IMR-90 (cell line): ENCODE measurements at regions not wholly inside any gene's neighbourhood (a gene's known extent, or its start where the extent isn't known, plus 50 kb on each side); places are given as distances from the start of the nearest gene placed in this dataset.

Source experiments
- ATAC-seq: fragments of 200-7000 bp; cut with Tn5 transposase; 2 replicates; pipeline ENCODE4 v1.9.1; 2020; ENCODE audit warnings: low read depth, mild to moderate bottlenecking, moderate library complexity
- BruUV-seq: library from RNA; stranded (reverse); fragments of 400-500 nt; replicated peaks from 2 replicates; lab custom pipeline; 2021; lab: Mats Ljungman, UMichigan
- CTCF ChIA-PET: fragments of 300-600 bp; formaldehyde crosslinking; extraction: SDS; loops from one replicate; lab custom pipeline; 2021; ENCODE audit warnings: antibody characterized with exemption; lab: Yijun Ruan, JAX
- POLR2A ChIA-PET: fragments of 300-600 bp; sonication (Branson Sonifier 250); formaldehyde crosslinking; loops from one replicate; lab custom pipeline; 2022; ENCODE audit warnings: antibody characterized with exemption; ENCODE audit not compliant: unreplicated experiment; lab: Charles Lee
- DNase-seq: peaks from one replicate; pipeline ENCODE4 v3.0.0; 2013
- H2AFZ ChIP-seq: replicated peaks from 2 replicates; pipeline ENCODE3; 2013; ENCODE audit warnings: low read length, mild to moderate bottlenecking; ENCODE audit not compliant: poor library complexity
- H2AK5ac ChIP-seq: 2 replicates; pipeline ENCODE4 v1.6.1; 2013; ENCODE audit warnings: low read depth, low read length, inconsistent platforms
- H2AK9ac ChIP-seq: replicated peaks from 2 replicates; pipeline ENCODE3; 2013; ENCODE audit warnings: mild to moderate bottlenecking, low read depth, low read length, moderate library complexity; ENCODE audit not compliant: poor library complexity
- H2BK120ac ChIP-seq: 2 replicates; pipeline ENCODE4 v1.6.1; 2013; ENCODE audit warnings: low read depth, low read length, inconsistent platforms
- H2BK15ac ChIP-seq: 3 replicates; pipeline ENCODE4 v1.6.1; 2013; ENCODE audit warnings: low read depth, low read length, inconsistent platforms
- H2BK20ac ChIP-seq: 2 replicates; pipeline ENCODE4 v1.6.1; 2013; ENCODE audit warnings: low read depth, mild to moderate bottlenecking, inconsistent platforms, low read length, moderate library complexity
- H2BK5ac ChIP-seq: 2 replicates; pipeline ENCODE4 v1.6.1; 2013; ENCODE audit warnings: mild to moderate bottlenecking, low read depth, low read length, inconsistent platforms; ENCODE audit not compliant: poor library complexity, severe bottlenecking
- H3K14ac ChIP-seq: replicated peaks from 2 replicates; pipeline ENCODE4 v1.6.1; 2013; ENCODE audit warnings: low read depth, low read length, inconsistent platforms
- H3K18ac ChIP-seq: 2 replicates; pipeline ENCODE4 v1.6.1; 2013; ENCODE audit warnings: low read depth, low read length, control low read depth
- H3K23ac ChIP-seq: 2 replicates; pipeline ENCODE4 v1.6.1; 2013; ENCODE audit warnings: low read depth, low read length, inconsistent platforms
- H3K27ac ChIP-seq: 2 replicates; pipeline ENCODE4 v1.5.1; 2013; ENCODE audit warnings: mild to moderate bottlenecking, control low read depth, low read length; ENCODE audit not compliant: insufficient read depth
- H3K27me3 ChIP-seq: 2 replicates; pipeline ENCODE4 v1.6.1; 2013; ENCODE audit warnings: low read length; ENCODE audit not compliant: control insufficient read depth, insufficient read depth
- H3K36me3 ChIP-seq: 2 replicates; pipeline ENCODE4 v1.6.1; 2013; ENCODE audit warnings: low read length, mixed read lengths; ENCODE audit not compliant: control insufficient read depth, insufficient read depth
- H3K4ac ChIP-seq: 2 replicates; pipeline ENCODE4 v1.6.1; 2013; ENCODE audit warnings: low read depth, low read length, inconsistent platforms
- H3K4me1 ChIP-seq: 2 replicates; pipeline ENCODE4 v1.6.1; 2013; ENCODE audit warnings: low read length, mixed read lengths; ENCODE audit not compliant: control insufficient read depth, insufficient read depth
- H3K4me2 ChIP-seq: 2 replicates; pipeline ENCODE4 v1.6.1; 2013; ENCODE audit warnings: low read depth, mild to moderate bottlenecking, control low read depth, low read length, moderate library complexity
- H3K4me3 ChIP-seq: 2 replicates; pipeline ENCODE4 v1.5.1; 2013; ENCODE audit warnings: low read depth, mild to moderate bottlenecking, control low read depth, low read length, moderate library complexity; ENCODE audit not compliant: insufficient read depth
- H3K56ac ChIP-seq: 2 replicates; pipeline ENCODE4 v1.6.1; 2013; ENCODE audit warnings: low read length, inconsistent platforms; ENCODE audit not compliant: insufficient read depth; ENCODE audit errors: extremely low read depth
- H3K79me1 ChIP-seq, 2 experiments: 2 replicates each; pipeline ENCODE4 v1.6.1; 2013; ENCODE audit warnings: low read length in 2 of 2, inconsistent platforms in 1 of 2, low read depth in 1 of 2
- H3K9ac ChIP-seq: 2 replicates; pipeline ENCODE4 v1.6.1; 2013; ENCODE audit warnings: low read depth, low read length, control low read depth
- H3K9me1 ChIP-seq: 2 replicates; pipeline ENCODE4 v1.6.1; 2013; ENCODE audit warnings: low read length, inconsistent platforms; ENCODE audit not compliant: insufficient read depth
- H3K9me3 ChIP-seq: 2 replicates; pipeline ENCODE4 v1.6.1; 2013; ENCODE audit warnings: low read length; ENCODE audit not compliant: control insufficient read depth, insufficient read depth
- H4K20me1 ChIP-seq: 2 replicates; pipeline ENCODE4 v1.6.1; 2013; ENCODE audit warnings: low read length, inconsistent platforms; ENCODE audit not compliant: insufficient read depth
- H4K5ac ChIP-seq: 2 replicates; pipeline ENCODE4 v1.6.1; 2013; ENCODE audit warnings: mild to moderate bottlenecking, low read depth, low read length, control low read depth
- H4K8ac ChIP-seq, 2 experiments: 2 replicates each; pipeline ENCODE4 v1.6.1; 2013; ENCODE audit warnings: low read depth in 2 of 2, low read length in 2 of 2, control low read depth in 1 of 2, inconsistent platforms in 1 of 2
- H4K91ac ChIP-seq: 2 replicates; pipeline ENCODE4 v1.6.1; 2013; ENCODE audit warnings: low read depth, low read length, inconsistent platforms; ENCODE audit not compliant: insufficient read depth
- BHLHE40 ChIP-seq: fragments of 150-350 bp; IDR thresholded peaks from 2 replicates; pipeline ENCODE4 v1.6.1; 2016; ENCODE audit warnings: mild to moderate bottlenecking, low read depth, low read length
- CHD1 ChIP-seq: IDR thresholded peaks from 2 replicates; pipeline ENCODE4 v1.6.1; 2012; ENCODE audit warnings: low read depth, low read length, improper control_type of control experiment
- NFE2L2 ChIP-seq: fragments of 150-350 bp; IDR thresholded peaks from 2 replicates; pipeline ENCODE4 v1.6.1; 2016; ENCODE audit warnings: low read depth, mild to moderate bottlenecking, low read length
- RCOR1 ChIP-seq: IDR thresholded peaks from 2 replicates; pipeline ENCODE4 v1.6.1; 2012; ENCODE audit warnings: mild to moderate bottlenecking, low read length, improper control_type of control experiment; ENCODE audit not compliant: insufficient replicate concordance
- WGBS, 2 experiments: methylation state at CpG; one replicate each; pipeline versions ENCODE4 v1.1.5 to v1.1.7; 2013; ENCODE audit warnings: missing lambda C conversion rate in 2 of 2; ENCODE audit not compliant: insufficient read length in 1 of 2; ENCODE audit errors: extremely low coverage in 2 of 2; 5-methylcytosine and 5-hydroxymethylcytosine counted together
- dilution Hi-C: fragments of 300-500 bp; cut with HindIII; formaldehyde crosslinking; loops from one replicate; pipeline ENCODE4 v1.14.3; 2018; ENCODE audit warnings: low sequenced_read_pairs; ENCODE audit not compliant: unreplicated experiment
- in situ Hi-C: fragments of 300-500 bp; cut with MboI; formaldehyde crosslinking; loops from 3 replicates; pipeline ENCODE4 v1.14.3; 2019; ENCODE audit warnings: low sequenced_read_pairs, inconsistent platforms, mixed read lengths
- intact Hi-C: fragments of 100-400 bp; cut with micrococcal nuclease; formaldehyde crosslinking; loops from 2 replicates; pipeline ENCODE4 v1.10.0; 2022

DNA sequence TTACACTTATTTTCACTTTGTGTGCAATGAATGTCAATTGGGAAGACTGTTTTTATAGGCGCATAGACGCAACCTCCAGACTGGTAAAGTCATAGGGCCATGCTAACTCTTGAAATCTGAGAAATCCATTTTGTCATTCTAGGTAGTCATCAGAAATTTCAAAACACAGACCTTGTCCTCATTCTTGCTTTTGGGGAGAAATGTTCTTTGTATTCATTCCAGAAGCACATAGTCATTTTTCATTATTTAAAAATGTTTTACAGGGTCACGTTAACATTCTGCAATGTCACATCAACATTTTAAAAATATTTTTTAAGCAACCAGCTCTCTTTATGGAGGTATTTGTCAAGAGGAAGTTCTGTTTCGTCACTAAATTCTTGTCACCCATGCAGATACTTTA lies 898.4 kb downstream of the PDCD6IP start:
- Histone ChIP-seq H3K27ac (no peak overlapping the region), H2BK120ac (no peak overlapping the region), H3K23ac (no peak overlapping the region), H3K14ac (no peak overlapping the region), H4K5ac (no peak overlapping the region), H2BK20ac (no peak overlapping the region), H3K4me1 (no peaks in the 10 kb centered on the region), H3K18ac (no peak overlapping the region), H2AFZ (no peak overlapping the region), H2BK5ac (no peak overlapping the region), H2BK15ac (no peak overlapping the region), H3K79me1 (no peaks in the 10 kb centered on the region), H3K36me3 (no peaks in the 10 kb centered on the region), H3K56ac (no peak overlapping the region), H4K20me1 (no peaks in the 10 kb centered on the region), H4K8ac (no peak overlapping the region), H2AK9ac (no peak overlapping the region), H3K9me3 (peaks cover 3% of the 10 kb centered on the region; the same call in 1 of the 2 replicates), H3K4me2 (no peak overlapping the region), H3K27me3 (no peaks in the 10 kb centered on the region), H3K4ac (no peak overlapping the region), H2AK5ac (no peak overlapping the region), H3K4me3 (no peak overlapping the region), H3K9me1 (no peaks in the 10 kb centered on the region), H4K91ac (no peak overlapping the region), H3K9ac (no peak overlapping the region)
- ChIA-PET CTCF (no interaction called here), POLR2A (no interaction called here)
- intact Hi-C loops: no loop called here
- in situ Hi-C loops: no loop called here
- WGBS, 2 experiments: no CpG with 5 or more reads among the region's 4 CpGs
- BruUV-seq: no TSS peak
- dilution Hi-C loops: no loop called here
- no peak for ATAC-seq
- DNase-seq: no peak
- TF ChIP-seq CHD1 (no peak), RCOR1 (no peak), BHLHE40 (no peak), NFE2L2 (no peak)
